Aorta (tissue), 5 donors: ENCODE measurements at regions not wholly inside any gene's neighbourhood (a gene's known extent, or its start where the extent isn't known, plus 50 kb on each side); places are given as distances from the start of the nearest gene placed in this dataset.
"Not testable (repeated sequence)": the region's sequence is repeated elsewhere in the genome, so short reads cannot be mapped to it uniquely, and the experiment has no call there.

Experiments
- ATAC-seq: fragments of 200-7000 bp; cut with Tn5 transposase; one replicate; pipeline ENCODE4 v1.9.1; 2022; ENCODE audit warnings: moderate library complexity; ENCODE audit not compliant: low FRiP score
- DNase-seq, 2 donors: peaks; one replicate each; pipeline ENCODE4 v3.0.0-alpha.2; 2020
- H3K27ac ChIP-seq, 2 donors: one replicate each; pipeline ENCODE4 v1.5.1; 2013; ENCODE audit warnings: low read length in 2 of 2, mild to moderate bottlenecking in 2 of 2, moderate library complexity in 2 of 2, control low read depth in 1 of 2, inconsistent platforms in 1 of 2, low read depth in 1 of 2
- H3K27me3 ChIP-seq, 2 donors: one replicate each; pipeline ENCODE4 v1.6.1; 2013; ENCODE audit warnings: control low read depth in 1 of 2, low read length in 1 of 2, mild to moderate bottlenecking in 1 of 2, moderate library complexity in 1 of 2; ENCODE audit not compliant: insufficient read depth in 2 of 2, control insufficient read depth in 1 of 2
- H3K36me3 ChIP-seq, 2 donors: one replicate each; pipeline ENCODE4 v1.6.1; 2013; ENCODE audit warnings: control low read depth in 1 of 2, low read length in 1 of 2, mild to moderate bottlenecking in 1 of 2; ENCODE audit not compliant: insufficient read depth in 2 of 2, control insufficient read depth in 1 of 2
- H3K4me1 ChIP-seq, 2 donors: one replicate each; pipeline ENCODE4 v1.6.1; 2013; ENCODE audit warnings: low read length in 2 of 2, control low read depth in 1 of 2, mild to moderate bottlenecking in 1 of 2, moderate library complexity in 1 of 2; ENCODE audit not compliant: insufficient read depth in 2 of 2, control insufficient read depth in 1 of 2
- H3K4me3 ChIP-seq, 2 donors: one replicate each; pipeline ENCODE4 v1.5.1; 2013; ENCODE audit warnings: low read length in 2 of 2, control low read depth in 1 of 2, mild to moderate bottlenecking in 1 of 2
- H3K9me3 ChIP-seq: one replicate; pipeline ENCODE4 v1.6.1; 2013; ENCODE audit warnings: mild to moderate bottlenecking, low read length; ENCODE audit not compliant: control insufficient read depth
- WGBS, 2 donors: extraction: QIAGEN DNeasy Blood & Tissue Kit; methylation state at CpG; one replicate each; pipeline ENCODE4 v1.1.7; 2013; 5-methylcytosine and 5-hydroxymethylcytosine counted together
- intact Hi-C, 2 donors: fragments of 100-400 bp; cut with DNase I; formaldehyde crosslinking; loops; one replicate each; pipeline versions ENCODE4 v1.14.2 to v1.15.0; 2022
- donor health status: healthy with polysubstance abuse.
- donor health status: Bipolar disorder and iron deficiency.
- donor health status: DM: no; HTN: no; CAD: no.
- donor health status: DM: no; HTN: no; CAD: no.
- donor health status: DM: yes; HTN: yes; CAD: no.

DNA sequence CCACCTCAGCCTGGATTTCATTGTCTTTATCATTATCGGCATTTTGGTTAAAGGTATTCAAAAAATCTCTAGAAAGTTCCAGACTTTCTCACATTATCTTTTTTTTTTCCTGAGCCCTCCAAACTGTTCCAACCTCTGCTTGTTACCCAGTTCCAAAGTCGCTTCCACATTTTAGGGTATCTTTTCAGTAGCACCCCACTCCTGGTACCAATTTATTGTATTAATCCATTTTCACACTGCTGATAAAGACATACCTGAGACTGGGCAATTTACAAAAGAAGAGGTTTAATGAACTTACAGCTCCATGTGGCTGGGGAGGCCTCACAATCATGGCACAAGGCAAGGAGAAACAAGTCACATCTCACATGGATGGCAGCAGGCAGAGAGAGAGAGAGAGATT is 145.5 kb upstream of the SSTR1 start:
- H3K4me3 ChIP-seq, H3K27ac ChIP-seq, DNase-seq, H3K36me3 ChIP-seq, H3K4me1 ChIP-seq, H3K9me3 ChIP-seq, H3K27me3 ChIP-seq, intact Hi-C loops, ATAC-seq: not testable (repeated sequence)
- WGBS, 2 donors, result 92 to 93% methylated on average over 2 of the region's 2 CpGs

GRCh38 chr14:38063711-38064320 is 143.9 kb upstream of the SSTR1 start:
- DNase-seq, result no peak
- WGBS, 2 donors, result 60 to 66% methylated on average over 2 of the region's 2 CpGs
- intact Hi-C loops, result no loop called here

GRCh38 chr14:38065106-38065762 is 142.5 kb upstream of the SSTR1 start:
- DNase-seq, result no peak
- H3K9me3 ChIP-seq, result peaks cover 2% of the 10 kb centered on the region

More at GRCh38 chr14:38063711-38064320, 143.9 kb upstream of the SSTR1 start:
- Histone ChIP-seq H3K27ac (no peak overlapping the region), H3K4me1 (no peaks in the 10 kb centered on the region), H3K9me3 (peaks cover 7% of the 10 kb centered on the region), H3K4me3 (no peak overlapping the region), H3K27me3 (peaks cover 0 to 2% of the 10 kb centered on the region in 2 donors), H3K36me3 (no peaks in the 10 kb centered on the region)
- no peak for ATAC-seq

GRCh38 chr14:38070061-38070588 is 137.6 kb upstream of the SSTR1 start:
- Histone ChIP-seq H3K36me3 (no peaks in the 10 kb centered on the region), H3K27me3 (no peaks in the 10 kb centered on the region), H3K4me3 (no peak overlapping the region), H3K9me3 (no peaks in the 10 kb centered on the region), H3K4me1 (no peaks in the 10 kb centered on the region), H3K27ac (no peak overlapping the region)
- intact Hi-C loops, result no loop called here
- no peak for ATAC-seq
- 56 to 69% methylated on average over 2 of the region's 2 CpGs for WGBS, 2 donors
- DNase-seq, result no peak

More at GRCh38 chr14:38065106-38065762, 142.5 kb upstream of the SSTR1 start:
- no peak for ATAC-seq
- Histone ChIP-seq H3K27me3 (peaks cover 0 to 2% of the 10 kb centered on the region in 2 donors), H3K36me3 (no peaks in the 10 kb centered on the region), H3K4me3 (no peak overlapping the region), H3K4me1 (no peaks in the 10 kb centered on the region), H3K27ac (no peak overlapping the region)
- 77 to 79% methylated on average over 6 of the region's 6 CpGs for WGBS, 2 donors
- intact Hi-C loops, result no loop called here

GRCh38 chr14:38073641-38074040 is 134.1 kb upstream of the SSTR1 start:
- Histone ChIP-seq H3K27me3 (no peaks in the 10 kb centered on the region), H3K36me3 (no peaks in the 10 kb centered on the region), H3K9me3 (no peaks in the 10 kb centered on the region), H3K27ac (no peak overlapping the region), H3K4me1 (no peaks in the 10 kb centered on the region), H3K4me3 (no peak overlapping the region)
- DNase-seq (no peak), ATAC-seq (no peak)
- intact Hi-C loops, result no loop called here
- 66 to 71% methylated on average over 4 of the region's 4 CpGs for WGBS, 2 donors

- no peaks in the 10 kb centered on the region for H3K9me3 ChIP-seq
- no peak for ATAC-seq
- intact Hi-C loops, result no loop called here
- no peaks in the 10 kb centered on the region for H3K36me3 ChIP-seq
- H3K27ac ChIP-seq, result no peak overlapping the region
- no peak for DNase-seq
- no peaks in the 10 kb centered on the region for H3K27me3 ChIP-seq
- 62 to 65% methylated on average over 1 of the region's 1 CpG for WGBS, 2 donors
- no peaks in the 10 kb centered on the region for H3K4me1 ChIP-seq
- no peak overlapping the region for H3K4me3 ChIP-seq
Observed at GRCh38 chr14:38074081-38074480, 133.6 kb upstream of the SSTR1 start.

DNA sequence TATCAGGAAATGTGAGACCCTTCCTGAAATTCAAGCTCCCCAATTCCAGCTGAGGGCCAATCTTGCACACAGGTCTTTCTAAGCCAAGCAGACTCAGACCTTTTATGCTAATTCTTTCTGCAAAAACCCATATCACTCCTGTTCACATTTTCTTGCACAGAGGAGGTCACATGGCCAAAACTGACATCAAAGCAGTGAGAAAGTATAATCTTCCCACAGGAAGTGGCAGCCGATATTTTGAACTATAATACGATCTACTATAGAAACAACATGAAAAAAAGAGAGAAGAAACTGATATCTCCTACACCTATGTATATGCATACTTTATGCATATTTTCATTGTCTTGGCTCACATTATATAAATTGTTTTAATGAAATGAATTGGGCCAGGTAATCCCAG is 132.9 kb upstream of the SSTR1 start:
- Histone ChIP-seq H3K27me3 (no peaks in the 10 kb centered on the region), H3K36me3 (no peaks in the 10 kb centered on the region), H3K27ac (no peak overlapping the region), H3K4me1 (no peaks in the 10 kb centered on the region), H3K9me3 (no peaks in the 10 kb centered on the region), H3K4me3 (no peak overlapping the region)
- intact Hi-C loops, result no loop called here
- WGBS, 2 donors, result 87 to 88% methylated on average over 2 of the region's 2 CpGs
- DNase-seq, result no peak
- ATAC-seq, result no peak

GRCh38 chr14:38078393-38078792 is 129.3 kb upstream of the SSTR1 start:
- H3K27ac ChIP-seq, result no peak overlapping the region
- ATAC-seq (no peak), DNase-seq (no peak)
- no peak overlapping the region for H3K4me3 ChIP-seq
- 61 to 71% methylated on average over 3 of the region's 3 CpGs for WGBS, 2 donors
- no peaks in the 10 kb centered on the region for H3K4me1 ChIP-seq
- no peaks in the 10 kb centered on the region for H3K9me3 ChIP-seq
- intact Hi-C loops, result no loop called here
- no peaks in the 10 kb centered on the region for H3K27me3 ChIP-seq
- no peaks in the 10 kb centered on the region for H3K36me3 ChIP-seq

GRCh38 chr14:38079268-38079667 is 128.4 kb upstream of the SSTR1 start:
- H3K27ac ChIP-seq, result no peak overlapping the region
- no peak overlapping the region for H3K4me3 ChIP-seq
- no peaks in the 10 kb centered on the region for H3K36me3 ChIP-seq
- no peaks in the 10 kb centered on the region for H3K4me1 ChIP-seq
- no peaks in the 10 kb centered on the region for H3K9me3 ChIP-seq
- ATAC-seq (no peak), DNase-seq (no peak)
- intact Hi-C loops, result no loop called here
- H3K27me3 ChIP-seq, result no peaks in the 10 kb centered on the region
- 65 to 75% methylated on average over 1 of the region's 1 CpG for WGBS, 2 donors
